Body of pancreas (tissue), 4 donors: ENCODE measurements at regions not wholly inside any gene's neighbourhood (a gene's known extent, or its start where the extent isn't known, plus 50 kb on each side); places are given as distances from the start of the nearest gene placed in this dataset.
"Not testable (repeated sequence)": the region's sequence is repeated elsewhere in the genome, so short reads cannot be mapped to it uniquely, and the experiment has no call there.

ENCODE experiments used
- CTCF ChIP-seq, 7 experiments: fragments of 450-650 bp in 4 of 7; fragments of 200-600 bp in 3 of 7; sonication (generic) in 3 of 7; IDR thresholded peaks; one replicate each; pipeline ENCODE4 v1.5.1; 2016 to 2019; ENCODE audit warnings: antibody characterized with exemption in 7 of 7
- POLR2A ChIP-seq, 3 donors: fragments of 450-650 bp; IDR thresholded peaks; one replicate each; pipeline ENCODE4 v1.6.1; 2016; ENCODE audit warnings: antibody characterized with exemption in 3 of 3, mild to moderate bottlenecking in 2 of 3

- not testable (repeated sequence) for TF ChIP-seq CTCF, POLR2A (IDR thresholded peaks at IDR 0.05)
Observed at GRCh38 chr1:238326479-238326878, 435.8 kb upstream of the ZP4 start.
